ENCODE measurements at regions not wholly inside any gene's neighbourhood (a gene's known extent, or its start where the extent isn't known, plus 50 kb on each side); places are given as distances from the start of the nearest gene placed in this dataset.

GRCh38 chr16:79662669-79663313, 62.3 kb upstream of the MAF start:
- Histone ChIP-seq H3K9me3 (peaks cover 0 to 6% (median 0%) of the 10 kb centered on the region in 3 donors), H3K36me3 (no peaks in the 10 kb centered on the region), H3K27ac (no peak overlapping the region), H3K27me3 (peaks cover 4% of the 10 kb centered on the region), H3K4me3 (no peak overlapping the region), H3K4me1 (no peaks in the 10 kb centered on the region)
- ATAC-seq = no peak
- WGBS, 2 donors (ENCODE audit: low coverage in 1 of 2) = 100% methylated on average over 2 of the region's 5 CpGs; no CpG with 5 or more reads in 1 of the 2 donors
- TF ChIP-seq CTCF (IDR thresholded peaks at IDR 0.05) (no peak), POLR2AphosphoS5 (IDR thresholded peaks at IDR 0.05) (no peak), EP300 (IDR thresholded peaks at IDR 0.05) (no peak), POLR2A (IDR thresholded peaks at IDR 0.05) (no peak)

GRCh38 chr16:79662122-79662521, 61.6 kb upstream of the MAF start:
- H3K4me3 ChIP-seq = no peak overlapping the region
- ATAC-seq = no peak
- H3K27me3 ChIP-seq = peaks cover 4% of the 10 kb centered on the region
- 71 to 100% methylated on average over 1 of the region's 1 CpG for WGBS, 2 donors (ENCODE audit: low coverage in 1 of 2)
- TF ChIP-seq CTCF (IDR thresholded peaks at IDR 0.05) (no peak), POLR2AphosphoS5 (IDR thresholded peaks at IDR 0.05) (no peak), EP300 (IDR thresholded peaks at IDR 0.05) (no peak), POLR2A (IDR thresholded peaks at IDR 0.05) (no peak)
- H3K27ac ChIP-seq = no peak overlapping the region
- H3K36me3 ChIP-seq = no peaks in the 10 kb centered on the region
- no peaks in the 10 kb centered on the region for H3K4me1 ChIP-seq
- peaks cover 0 to 6% (median 0%) of the 10 kb centered on the region in 3 donors for H3K9me3 ChIP-seq

GRCh38 chr16:79661578-79661977, 61.0 kb upstream of the MAF start:
- TF ChIP-seq POLR2A (IDR thresholded peaks at IDR 0.05) (no peak), EP300 (IDR thresholded peaks at IDR 0.05) (no peak), POLR2AphosphoS5 (IDR thresholded peaks at IDR 0.05) (no peak), CTCF (IDR thresholded peaks at IDR 0.05) (no peak)
- 82 to 85% methylated on average over 5 of the region's 5 CpGs for WGBS, 2 donors (ENCODE audit: low coverage in 1 of 2)
- peaks cover 4% of the 10 kb centered on the region for H3K27me3 ChIP-seq
- no peak for ATAC-seq
- peaks cover 0 to 6% (median 0%) of the 10 kb centered on the region in 3 donors for H3K9me3 ChIP-seq
- no peaks in the 10 kb centered on the region for H3K36me3 ChIP-seq
- H3K27ac ChIP-seq = no peak overlapping the region
- H3K4me1 ChIP-seq = no peaks in the 10 kb centered on the region
- no peak overlapping the region for H3K4me3 ChIP-seq

- peaks cover 0 to 6% (median 0%) of the 10 kb centered on the region in 3 donors for H3K9me3 ChIP-seq
- H3K27ac ChIP-seq = no peak overlapping the region
- no peak for TF ChIP-seq EP300 (IDR thresholded peaks at IDR 0.05)
- TF ChIP-seq POLR2A (IDR thresholded peaks at IDR 0.05) = no peak
- no peak for TF ChIP-seq POLR2AphosphoS5 (IDR thresholded peaks at IDR 0.05)
- no peak for TF ChIP-seq CTCF (IDR thresholded peaks at IDR 0.05)
- H3K4me1 ChIP-seq = no peaks in the 10 kb centered on the region
- ATAC-seq = no peak
- H3K36me3 ChIP-seq = no peaks in the 10 kb centered on the region
- WGBS, 2 donors (ENCODE audit: low coverage in 1 of 2) = 64 to 72% methylated on average over 5 of the region's 5 CpGs
- no peak overlapping the region for H3K4me3 ChIP-seq
- H3K27me3 ChIP-seq = peaks cover 4% of the 10 kb centered on the region
These were observed 58.8 kb upstream of the MAF start for GRCh38 chr16:79659344-79659743.
